K562 (cell line): ENCODE measurements at regions not wholly inside any gene's neighbourhood (a gene's known extent, or its start where the extent isn't known, plus 50 kb on each side); places are given as distances from the start of the nearest gene placed in this dataset.

Experiments
- ARNT ChIP-seq, 2 experiments: fragments of 450-650 bp; IDR thresholded peaks; 2 replicates each; pipeline ENCODE4 v1.6.1; 2016; ENCODE audit warnings: mild to moderate bottlenecking in 1 of 2
- CBFA2T3 ChIP-seq: fragments of 450-650 bp; IDR thresholded peaks from 2 replicates; pipeline ENCODE4 v1.6.1; 2017
- CHCHD3 ChIP-seq: fragments of 250-450 bp; sonication (Bioruptor Pico); IDR thresholded peaks from 2 replicates; pipeline ENCODE4 v2.1.2; 2022; ENCODE audit warnings: mild to moderate bottlenecking
- CTBP1 ChIP-seq: fragments of 450-650 bp; IDR thresholded peaks from 2 replicates; pipeline ENCODE4 v1.6.1; 2016; ENCODE audit warnings: borderline replicate concordance
- CXXC5 ChIP-seq: fragments of 250-450 bp; sonication (Bioruptor Pico); IDR thresholded peaks from 2 replicates; pipeline ENCODE4 v1.8.0; 2022; ENCODE audit warnings: inconsistent platforms, mild to moderate bottlenecking, moderate library complexity
- ELF4 ChIP-seq: fragments of 450-650 bp; formaldehyde crosslinking; IDR thresholded peaks from 2 replicates; pipeline ENCODE4 v1.4.0; 2022; ENCODE audit warnings: missing genetic modification characterization
- EP300 ChIP-seq: IDR thresholded peaks from 2 replicates; pipeline ENCODE4 v1.6.1; 2012; ENCODE audit warnings: low read length, improper control_type of control experiment
- FOXA3 ChIP-seq, 2 experiments: fragments of 450-650 bp in 1 of 2; sonication (generic) in 1 of 2; formaldehyde crosslinking; IDR thresholded peaks in 1 of 2; conservative IDR thresholded peaks in 1 of 2; 2 replicates each; pipeline versions ENCODE4 v1.4.0 to v1.8.0; 2020 to 2022; ENCODE audit warnings: mild to moderate bottlenecking in 2 of 2, missing genetic modification reagents in 1 of 2
- GATAD2B ChIP-seq: fragments of 450-650 bp; IDR thresholded peaks from 2 replicates; pipeline ENCODE4 v1.6.1; 2017; ENCODE audit warnings: mild to moderate bottlenecking, borderline replicate concordance
- HDAC8 ChIP-seq: fragments of 450-650 bp; IDR thresholded peaks from 2 replicates; pipeline ENCODE4 v1.6.1; 2016; ENCODE audit warnings: mild to moderate bottlenecking, missing genetic modification characterization, moderate library complexity, missing compliant biosample characterization
- NCOR1 ChIP-seq: fragments of 450-650 bp; IDR thresholded peaks from 2 replicates; pipeline ENCODE4 v1.6.1; 2016; ENCODE audit warnings: mild to moderate bottlenecking, moderate library complexity
- PRMT5 ChIP-seq: sonication (generic); formaldehyde crosslinking; IDR thresholded peaks from 2 replicates; pipeline ENCODE4 v1.5.0; 2020; ENCODE audit warnings: missing genetic modification reagents
- PTRF ChIP-seq: fragments of 450-650 bp; IDR thresholded peaks from 2 replicates; pipeline ENCODE4 v1.6.1; 2016; ENCODE audit warnings: mild to moderate bottlenecking, missing genetic modification characterization, missing compliant biosample characterization
- RNF2 ChIP-seq: sonication (generic); IDR thresholded peaks from 2 replicates; pipeline ENCODE4 v1.6.1; 2016
- SMARCE1 ChIP-seq: fragments of 450-650 bp; IDR thresholded peaks from 2 replicates; pipeline ENCODE4 v1.7.1; 2016; ENCODE audit warnings: mild to moderate bottlenecking
- STAT5A ChIP-seq: IDR thresholded peaks from 2 replicates; pipeline ENCODE4 v1.6.1; 2012; ENCODE audit warnings: low read length, inconsistent platforms, borderline replicate concordance
- TAF15 ChIP-seq: fragments of 200-400 bp; formaldehyde crosslinking; IDR thresholded peaks from 2 replicates; pipeline ENCODE4 v1.6.1; 2017; ENCODE audit warnings: mild to moderate bottlenecking, low read depth, low read length, moderate library complexity
- TBL1XR1 ChIP-seq, 2 experiments: IDR thresholded peaks; 2 replicates each; pipeline ENCODE4 v1.6.1; 2012; ENCODE audit warnings: improper control_type of control experiment in 2 of 2, low read length in 2 of 2, mild to moderate bottlenecking in 1 of 2
- TCF7 ChIP-seq: sonication (generic); IDR thresholded peaks from 2 replicates; pipeline ENCODE4 v1.6.1; 2016; ENCODE audit warnings: antibody characterized with exemption, borderline replicate concordance
- TEAD1 ChIP-seq, 2 experiments: fragments of 450-650 bp in 1 of 2; sonication (generic) in 1 of 2; formaldehyde crosslinking; IDR thresholded peaks; 2 replicates each; pipeline versions ENCODE4 v1.4.0 to v1.8.0; 2020 to 2022; ENCODE audit warnings: mild to moderate bottlenecking in 2 of 2, missing genetic modification reagents in 1 of 2
- YBX1 ChIP-seq: fragments of 450-650 bp; IDR thresholded peaks from 2 replicates; pipeline ENCODE4 v1.7.1; 2016; ENCODE audit warnings: mild to moderate bottlenecking
- TF ChIP-seq, protein P1 (sequence below): fragments of 250-450 bp; sonication (Bioruptor Pico); IDR thresholded peaks from 2 replicates; pipeline ENCODE4 v1.8.0; 2022; ENCODE audit warnings: moderate library complexity, mild to moderate bottlenecking, inconsistent platforms
- TF ChIP-seq, protein P2 (sequence below): fragments of 450-650 bp; IDR thresholded peaks from 2 replicates; pipeline ENCODE4 v1.6.1; 2017; ENCODE audit warnings: antibody characterized with exemption, mild to moderate bottlenecking
- TF ChIP-seq, protein P3 (sequence below): sonication (generic); formaldehyde crosslinking; IDR thresholded peaks from 2 replicates; pipeline ENCODE4 v1.4.0; 2020; ENCODE audit warnings: mild to moderate bottlenecking, missing genetic modification reagents

DNA sequence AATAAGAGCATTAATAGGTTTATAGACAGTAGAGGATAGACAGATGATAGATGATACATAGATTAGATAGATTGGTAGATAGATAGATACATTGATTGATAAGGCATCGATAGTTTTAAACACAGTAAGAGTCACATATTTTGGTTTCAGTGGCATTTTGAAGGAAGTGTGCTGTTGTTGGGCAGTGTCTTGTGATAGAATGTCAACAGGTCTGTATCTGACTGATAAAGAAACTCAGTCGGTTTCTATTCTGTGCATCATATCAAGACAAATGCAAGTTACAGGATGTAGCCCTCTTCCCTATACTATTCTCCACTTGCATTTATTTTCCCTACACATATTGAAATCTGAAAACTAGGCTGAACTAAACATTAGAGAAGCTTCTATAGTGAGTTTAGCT lies 1229.0 kb upstream of the ZEB2 start (continued):
- TF ChIP-seq, protein P1, sequence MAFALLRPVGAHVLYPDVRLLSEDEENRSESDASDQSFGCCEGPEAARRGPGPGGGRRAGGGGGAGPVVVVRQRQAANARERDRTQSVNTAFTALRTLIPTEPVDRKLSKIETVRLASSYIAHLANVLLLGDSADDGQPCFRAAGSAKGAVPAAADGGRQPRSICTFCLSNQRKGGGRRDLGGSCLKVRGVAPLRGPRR (CRISPR knock-in tag) = 0 out of 2 replicates have a peak, but pooled peaks have one; percentile 43
- TF ChIP-seq ELF4 = peak; percentile 57; the same call in 1 of the 2 replicates
- peak; percentile 28 for TF ChIP-seq CXXC5 (CRISPR knock-in tag)
- no peak for TF ChIP-seq TCF7
- peak; percentile 74 for TF ChIP-seq SMARCE1
- TF ChIP-seq STAT5A = 0 out of 2 replicates have a peak, but pooled peaks have one; percentile 44
- TF ChIP-seq NCOR1 = peak; percentile 69
- no peak for TF ChIP-seq TBL1XR1 (IDR thresholded peaks at IDR 0.05; ENCODE audit: low read length in 2 of 2)
- no peak for TF ChIP-seq PTRF (tag)
- TF ChIP-seq FOXA3 (CRISPR knock-in tag; conservative IDR thresholded peaks at IDR 0.05 in 1 of 2, IDR thresholded peaks at IDR 0.05 in 1 of 2) = peak in 1 of 2 experiments; percentile 93; a peak in 2 of 4 replicates
- no peak for TF ChIP-seq HDAC8
- TF ChIP-seq, protein P2, sequence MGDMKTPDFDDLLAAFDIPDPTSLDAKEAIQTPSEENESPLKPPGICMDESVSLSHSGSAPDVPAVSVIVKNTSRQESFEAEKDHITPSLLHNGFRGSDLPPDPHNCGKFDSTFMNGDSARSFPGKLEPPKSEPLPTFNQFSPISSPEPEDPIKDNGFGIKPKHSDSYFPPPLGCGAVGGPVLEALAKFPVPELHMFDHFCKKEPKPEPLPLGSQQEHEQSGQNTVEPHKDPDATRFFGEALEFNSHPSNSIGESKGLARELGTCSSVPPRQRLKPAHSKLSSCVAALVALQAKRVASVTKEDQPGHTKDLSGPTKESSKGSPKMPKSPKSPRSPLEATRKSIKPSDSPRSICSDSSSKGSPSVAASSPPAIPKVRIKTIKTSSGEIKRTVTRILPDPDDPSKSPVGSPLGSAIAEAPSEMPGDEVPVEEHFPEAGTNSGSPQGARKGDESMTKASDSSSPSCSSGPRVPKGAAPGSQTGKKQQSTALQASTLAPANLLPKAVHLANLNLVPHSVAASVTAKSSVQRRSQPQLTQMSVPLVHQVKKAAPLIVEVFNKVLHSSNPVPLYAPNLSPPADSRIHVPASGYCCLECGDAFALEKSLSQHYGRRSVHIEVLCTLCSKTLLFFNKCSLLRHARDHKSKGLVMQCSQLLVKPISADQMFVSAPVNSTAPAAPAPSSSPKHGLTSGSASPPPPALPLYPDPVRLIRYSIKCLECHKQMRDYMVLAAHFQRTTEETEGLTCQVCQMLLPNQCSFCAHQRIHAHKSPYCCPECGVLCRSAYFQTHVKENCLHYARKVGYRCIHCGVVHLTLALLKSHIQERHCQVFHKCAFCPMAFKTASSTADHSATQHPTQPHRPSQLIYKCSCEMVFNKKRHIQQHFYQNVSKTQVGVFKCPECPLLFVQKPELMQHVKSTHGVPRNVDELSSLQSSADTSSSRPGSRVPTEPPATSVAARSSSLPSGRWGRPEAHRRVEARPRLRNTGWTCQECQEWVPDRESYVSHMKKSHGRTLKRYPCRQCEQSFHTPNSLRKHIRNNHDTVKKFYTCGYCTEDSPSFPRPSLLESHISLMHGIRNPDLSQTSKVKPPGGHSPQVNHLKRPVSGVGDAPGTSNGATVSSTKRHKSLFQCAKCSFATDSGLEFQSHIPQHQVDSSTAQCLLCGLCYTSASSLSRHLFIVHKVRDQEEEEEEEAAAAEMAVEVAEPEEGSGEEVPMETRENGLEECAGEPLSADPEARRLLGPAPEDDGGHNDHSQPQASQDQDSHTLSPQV = peak; percentile 52; the same call in 1 of the 2 replicates
- no peak for TF ChIP-seq CHCHD3
- TF ChIP-seq PRMT5 = no peak
- TF ChIP-seq CBFA2T3 = peak; percentile 84
- no peak for TF ChIP-seq YBX1
- peak; percentile 28 to 45; a peak in 1 of 4 replicates for TF ChIP-seq ARNT (IDR thresholded peaks at IDR 0.05)
- peak; percentile 48; the same call in 1 of the 2 replicates for TF ChIP-seq RNF2
- TF ChIP-seq, protein P3, sequence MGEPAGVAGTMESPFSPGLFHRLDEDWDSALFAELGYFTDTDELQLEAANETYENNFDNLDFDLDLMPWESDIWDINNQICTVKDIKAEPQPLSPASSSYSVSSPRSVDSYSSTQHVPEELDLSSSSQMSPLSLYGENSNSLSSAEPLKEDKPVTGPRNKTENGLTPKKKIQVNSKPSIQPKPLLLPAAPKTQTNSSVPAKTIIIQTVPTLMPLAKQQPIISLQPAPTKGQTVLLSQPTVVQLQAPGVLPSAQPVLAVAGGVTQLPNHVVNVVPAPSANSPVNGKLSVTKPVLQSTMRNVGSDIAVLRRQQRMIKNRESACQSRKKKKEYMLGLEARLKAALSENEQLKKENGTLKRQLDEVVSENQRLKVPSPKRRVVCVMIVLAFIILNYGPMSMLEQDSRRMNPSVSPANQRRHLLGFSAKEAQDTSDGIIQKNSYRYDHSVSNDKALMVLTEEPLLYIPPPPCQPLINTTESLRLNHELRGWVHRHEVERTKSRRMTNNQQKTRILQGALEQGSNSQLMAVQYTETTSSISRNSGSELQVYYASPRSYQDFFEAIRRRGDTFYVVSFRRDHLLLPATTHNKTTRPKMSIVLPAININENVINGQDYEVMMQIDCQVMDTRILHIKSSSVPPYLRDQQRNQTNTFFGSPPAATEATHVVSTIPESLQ = no peak
- TF ChIP-seq CTBP1 = peak; percentile 30; the same call in 1 of the 2 replicates
- peak; percentile 86 for TF ChIP-seq EP300
- TF ChIP-seq GATAD2B = peak; percentile 84; the same call in 1 of the 2 replicates
- 0 out of 4 replicates have a peak, but pooled peaks of 1 of the 2 experiments have one; percentile 34 for TF ChIP-seq TEAD1 (CRISPR knock-in tag; IDR thresholded peaks at IDR 0.05)
- TF ChIP-seq TAF15 = no peak
